NCI-H146 treated with DMSO at 0.1 percent for 48 hours (cell line): ENCODE measurements at regions not wholly inside any gene's neighbourhood (a gene's known extent, or its start where the extent isn't known, plus 50 kb on each side); places are given as distances from the start of the nearest gene placed in this dataset.

ENCODE experiments used
- DNase-seq: peaks from one replicate; lab custom pipeline; 2025; ENCODE audit not compliant: unreplicated experiment; lab: John Stamatoyannopoulos, UW

- DNase-seq: no peak
Observed at GRCh38 chr18:2325308-2325849, 245.9 kb downstream of the METTL4 start.

GRCh38 chr18:2325933-2326332 lies 245.4 kb downstream of the METTL4 start:
- no peak for DNase-seq

- no peak for DNase-seq
Observed at GRCh38 chr18:2326999-2327398, 244.3 kb downstream of the METTL4 start.

- DNase-seq: no peak
Observed at GRCh38 chr18:2330764-2331163, 240.5 kb downstream of the METTL4 start.

- DNase-seq: no peak
Observed at GRCh38 chr18:2331491-2331890, 239.8 kb downstream of the METTL4 start.

- no peak for DNase-seq
Observed at GRCh38 chr18:2336690-2337392, 234.5 kb downstream of the METTL4 start.

DNA sequence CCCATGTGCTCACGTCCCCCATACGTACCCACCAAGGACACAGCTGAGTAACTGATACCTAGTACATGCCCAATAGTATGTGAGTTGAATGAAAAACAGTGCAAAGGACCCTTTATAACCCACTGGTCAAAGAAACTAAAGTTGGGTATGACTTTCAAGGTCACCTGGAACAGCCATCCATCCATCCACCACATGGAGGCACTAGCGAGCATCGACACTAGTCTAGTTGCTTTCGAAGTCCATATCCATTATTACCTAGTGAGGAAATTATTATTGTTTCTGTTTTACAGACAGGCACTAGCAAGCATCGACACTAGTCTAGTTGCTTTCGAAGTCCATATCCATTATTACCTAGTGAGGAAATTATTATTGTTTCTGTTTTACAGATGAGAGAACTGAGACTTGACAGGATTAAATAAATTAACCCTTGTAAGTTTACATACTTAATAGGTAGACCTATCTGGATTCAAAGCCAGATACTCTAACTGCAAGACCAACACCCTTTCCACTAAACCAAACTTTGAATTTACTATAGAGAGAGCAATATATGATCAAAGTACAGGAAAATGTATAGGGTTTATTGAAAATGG lies 233.7 kb downstream of the METTL4 start:
- no peak for DNase-seq

DNA sequence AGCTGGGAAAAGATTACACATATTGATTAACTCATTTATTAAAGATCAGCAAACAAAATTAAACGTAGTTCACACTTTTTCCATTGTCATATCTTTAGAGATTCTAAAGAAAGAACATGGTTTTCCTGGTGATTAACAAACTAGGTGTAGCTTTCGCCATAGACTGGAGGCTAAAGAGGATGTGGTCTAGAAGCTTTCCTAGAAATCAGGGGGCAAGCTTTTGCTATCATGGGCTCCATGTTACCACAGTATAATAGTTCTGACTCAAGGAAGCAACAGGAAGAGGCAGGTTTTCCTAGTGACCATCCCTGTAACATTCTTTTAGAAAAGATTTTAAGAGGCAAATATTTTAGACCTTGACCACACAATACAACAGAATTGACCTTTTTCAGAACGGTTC lies 232.7 kb downstream of the METTL4 start:
- DNase-seq: no peak

- DNase-seq: no peak
Observed at GRCh38 chr18:2340335-2340734, 231.0 kb downstream of the METTL4 start.

- no peak for DNase-seq
Observed at GRCh38 chr18:2348003-2348402, 223.3 kb downstream of the METTL4 start.

- no peak for DNase-seq
Observed at GRCh38 chr18:2351126-2351850, 220.0 kb downstream of the METTL4 start.

DNA sequence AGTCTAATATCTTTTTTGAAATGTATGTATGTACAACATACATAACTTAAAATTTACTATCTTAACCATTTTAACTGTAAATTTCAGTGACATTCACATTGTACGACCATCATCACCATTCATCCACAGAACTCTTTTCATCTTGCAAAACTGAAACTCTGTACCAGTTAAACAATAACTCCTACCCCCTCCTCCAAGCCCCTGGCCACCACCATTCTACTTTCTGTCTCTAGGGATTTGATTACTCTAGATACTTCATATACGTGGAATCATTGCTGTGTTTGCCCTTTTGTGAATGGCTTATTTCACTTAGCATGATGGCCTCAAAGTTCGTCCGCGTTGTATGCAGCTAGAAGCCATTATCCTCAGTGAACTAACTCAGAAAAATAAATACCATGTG lies 217.0 kb downstream of the METTL4 start:
- no peak for DNase-seq

DNA sequence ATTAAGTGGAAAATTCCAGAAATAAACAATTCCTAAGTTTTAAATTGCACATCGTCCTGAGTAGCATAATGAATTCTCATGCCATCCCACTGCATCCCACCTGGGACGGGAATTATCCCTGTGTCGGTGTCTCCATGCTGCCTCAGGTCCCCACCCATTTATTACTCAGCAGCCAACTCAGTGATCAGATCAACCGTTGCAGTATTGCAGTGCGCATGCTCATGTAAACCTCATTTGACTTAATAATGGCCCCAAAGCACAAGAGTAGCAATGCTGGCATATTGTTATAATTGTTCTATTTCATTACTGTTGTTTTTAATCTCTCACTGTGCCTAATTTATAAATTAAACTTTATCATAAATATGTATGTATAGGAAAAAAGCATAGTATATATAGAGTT lies 214.4 kb downstream of the METTL4 start:
- DNase-seq: no peak

DNA sequence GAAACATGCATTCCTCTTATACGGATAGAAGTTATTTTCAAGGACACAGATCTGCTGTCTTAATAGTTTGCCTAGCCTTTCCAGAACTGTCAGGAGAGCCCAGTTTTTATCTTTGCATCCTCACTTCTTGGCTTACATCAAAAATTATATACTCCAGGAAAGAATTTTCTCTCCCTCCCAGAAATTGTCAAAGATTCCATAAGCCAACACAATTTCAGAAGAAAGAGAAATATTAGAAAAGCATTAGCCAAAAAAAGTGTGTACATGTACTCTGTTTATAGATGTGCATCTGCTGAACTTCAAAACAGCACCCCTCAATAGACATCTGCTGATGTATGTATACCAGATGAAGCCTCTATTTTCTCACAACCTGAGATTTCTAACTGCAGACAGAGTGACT lies 210.4 kb downstream of the METTL4 start:
- no peak for DNase-seq

DNA sequence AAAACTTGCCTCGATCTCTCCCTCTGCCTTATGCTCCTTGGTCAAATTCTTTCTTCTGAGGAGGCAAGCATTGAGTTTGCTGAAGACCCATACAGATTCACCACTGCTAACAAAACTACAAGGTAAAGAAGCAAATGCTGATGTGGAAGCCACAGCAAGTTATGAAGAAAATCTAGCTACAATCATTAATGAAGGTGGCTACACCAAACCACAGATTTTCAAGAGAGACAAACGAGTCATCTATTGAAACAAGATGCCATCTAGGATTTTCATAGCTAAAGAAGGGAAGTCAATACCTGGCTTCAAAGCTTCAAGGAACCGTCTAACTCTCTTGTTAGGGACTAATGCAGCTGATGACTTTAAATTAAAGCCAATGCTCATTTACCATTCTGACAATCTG lies 203.2 kb downstream of the METTL4 start:
- DNase-seq: no peak

GRCh38 chr18:2376707-2377106 lies 194.6 kb downstream of the METTL4 start:
- DNase-seq: no peak

DNA sequence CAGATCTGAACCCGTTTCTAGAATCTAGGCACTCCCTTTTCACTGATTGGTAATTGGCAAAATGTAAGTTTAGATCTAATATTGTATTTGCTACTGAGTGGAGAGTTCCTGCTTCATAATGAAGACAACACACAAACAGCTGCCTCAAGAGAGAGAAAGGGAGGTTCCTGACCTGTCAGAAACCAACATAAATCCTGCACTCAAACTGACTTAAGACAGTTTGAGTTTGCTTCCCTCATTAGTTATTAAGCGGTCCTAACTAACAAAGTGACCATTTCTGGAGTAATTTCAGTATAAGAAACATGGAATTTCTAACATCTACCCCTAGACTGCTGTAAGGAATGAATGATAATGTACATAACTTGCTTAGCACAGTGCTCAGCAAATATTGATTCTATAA lies 191.2 kb downstream of the METTL4 start:
- DNase-seq: no peak

GRCh38 chr18:2381539-2381938 lies 189.8 kb downstream of the METTL4 start:
- no peak for DNase-seq

DNA sequence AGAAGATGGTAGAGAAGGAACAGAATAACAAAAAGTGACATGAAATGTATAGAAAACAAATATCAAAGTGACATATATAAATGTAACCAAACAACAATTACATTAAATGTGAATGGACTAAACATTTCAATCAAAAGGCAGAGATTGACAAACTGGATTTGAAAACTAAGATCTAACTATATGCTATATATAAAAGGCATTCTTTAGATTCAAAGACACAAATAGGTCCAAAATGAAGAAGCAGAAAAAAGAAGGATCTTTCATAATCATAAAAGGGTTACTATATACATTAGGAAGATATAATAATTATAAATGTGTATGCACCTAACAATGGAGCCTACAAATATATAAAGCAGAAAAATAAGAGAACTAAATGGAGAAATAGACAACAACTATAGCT lies 183.7 kb downstream of the METTL4 start:
- no peak for DNase-seq

DNA sequence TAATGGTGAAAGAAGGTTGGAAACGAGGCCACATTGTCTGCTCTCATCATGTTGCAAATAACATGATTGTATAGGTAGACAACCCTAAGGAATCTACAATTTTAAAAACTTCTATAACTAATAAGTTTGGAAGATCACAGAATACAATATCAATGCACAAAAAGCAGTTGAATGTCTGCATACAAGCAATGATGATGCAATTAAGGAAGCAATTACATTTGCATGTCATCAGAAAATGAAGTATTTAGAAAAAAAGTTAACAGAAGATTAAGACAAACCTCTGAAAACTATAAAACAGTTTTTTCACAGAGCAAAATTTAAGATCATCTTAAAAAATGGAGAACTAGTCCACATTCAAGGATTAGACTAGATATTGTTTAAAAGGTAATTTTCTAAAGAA lies 181.1 kb downstream of the METTL4 start:
- DNase-seq: no peak

GRCh38 chr18:2391470-2391869 lies 179.8 kb downstream of the METTL4 start:
- DNase-seq: no peak

GRCh38 chr18:2392446-2392845 lies 178.9 kb downstream of the METTL4 start:
- no peak for DNase-seq
